Endometrium (tissue), 2 donors: ENCODE measurements at regions not wholly inside any gene's neighbourhood (a gene's known extent, or its start where the extent isn't known, plus 50 kb on each side); places are given as distances from the start of the nearest gene placed in this dataset.

Source experiments
- FAIRE-seq: peaks from 2 replicates; lab custom pipeline; 2012; peaks lifted over from hg19 to GRCh38; lab: Jason Lieb, UNC
- donor health status: control.
- donor health status: control.

- no peak for FAIRE-seq
These were observed 143.2 kb upstream of the RET start for GRCh38 chr10:42933448-42934340.

GRCh38 chr10:42934351-42934811 lies 142.5 kb upstream of the RET start:
- FAIRE-seq: no peak

DNA sequence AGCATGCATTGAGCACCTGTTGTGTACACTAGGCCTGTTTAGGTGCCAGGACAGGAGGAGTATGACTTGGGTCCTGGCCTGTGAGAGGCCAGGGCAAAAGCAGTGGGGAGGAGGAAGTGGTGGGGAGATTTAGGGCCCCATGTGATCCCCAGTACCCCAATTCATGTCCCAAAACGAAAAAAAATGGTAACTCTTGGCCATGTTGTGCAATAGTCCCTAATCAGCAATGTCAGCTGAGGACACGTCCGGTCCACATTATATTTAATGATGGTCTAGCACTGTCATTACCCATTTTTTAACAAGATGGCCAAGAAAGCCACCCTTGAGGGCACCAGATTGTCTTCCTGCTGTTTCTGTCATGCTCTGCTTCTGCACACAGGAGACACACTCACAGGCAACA lies 142.0 kb upstream of the RET start:
- no peak for FAIRE-seq

DNA sequence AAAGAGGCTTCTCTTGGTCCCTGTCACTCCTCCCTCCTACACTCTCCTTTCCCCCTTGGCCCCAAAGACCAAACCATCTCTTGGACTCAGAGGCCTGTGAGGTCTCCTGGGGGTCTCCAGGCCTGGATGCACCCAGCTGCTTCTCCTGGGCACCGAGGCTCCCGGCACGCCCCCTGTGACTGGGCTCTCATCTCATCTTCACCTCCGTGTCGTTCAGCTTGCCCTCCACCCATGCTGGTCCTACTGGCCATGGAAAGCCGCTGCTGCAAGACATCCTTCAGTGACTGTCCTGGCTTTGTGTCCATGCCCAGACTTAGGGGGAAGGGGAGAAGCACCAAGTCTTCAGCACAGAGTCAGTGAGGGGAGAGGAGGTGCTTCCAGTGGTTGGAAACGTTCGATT lies 141.4 kb upstream of the RET start:
- FAIRE-seq: no peak

- no peak for FAIRE-seq
These were observed 140.3 kb upstream of the RET start for GRCh38 chr10:42936580-42936979.

DNA sequence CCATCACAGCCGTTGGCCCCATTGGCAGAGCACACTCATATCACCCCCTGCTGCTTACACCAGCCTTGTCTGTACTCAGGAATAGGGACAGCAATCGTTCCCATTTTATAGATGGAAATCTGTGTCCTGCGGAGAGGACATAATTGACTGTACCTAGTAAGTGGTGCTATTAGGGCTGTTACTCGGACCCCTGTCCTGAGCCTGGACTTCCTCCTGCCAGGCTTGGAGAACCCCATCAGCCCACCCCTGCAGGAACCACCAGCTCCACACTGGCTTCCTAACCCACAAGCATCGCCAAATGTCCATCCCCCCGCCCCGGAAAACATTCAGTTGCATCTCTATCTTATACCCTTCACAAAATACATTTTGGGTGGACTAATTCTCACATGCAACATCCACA lies 139.8 kb upstream of the RET start:
- FAIRE-seq: no peak

DNA sequence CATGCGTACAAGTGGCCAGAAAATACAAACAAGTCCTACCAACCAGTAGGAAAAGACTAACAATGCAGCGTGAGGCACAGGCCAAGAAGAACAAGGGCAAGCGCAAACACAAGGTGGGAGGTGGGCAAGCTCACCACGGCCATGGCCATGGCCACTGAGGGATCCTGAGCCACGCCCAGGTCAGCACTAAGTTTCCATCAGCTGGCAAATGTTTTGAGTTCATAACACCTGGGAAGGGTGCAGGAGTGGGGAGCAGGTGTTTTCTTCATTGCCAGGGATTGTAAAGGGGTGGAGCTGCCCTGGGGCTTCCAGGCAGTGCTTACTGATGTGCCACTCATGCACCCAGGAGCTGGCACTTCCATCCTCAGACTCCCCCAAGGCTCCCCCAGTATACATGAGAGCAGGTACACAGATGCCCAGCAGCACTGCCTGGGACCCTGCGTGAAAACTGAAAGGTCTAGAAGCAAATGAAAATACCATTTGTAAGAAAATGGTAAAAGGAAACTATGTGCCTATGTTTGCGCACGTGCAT lies 139.2 kb upstream of the RET start:
- no peak for FAIRE-seq

DNA sequence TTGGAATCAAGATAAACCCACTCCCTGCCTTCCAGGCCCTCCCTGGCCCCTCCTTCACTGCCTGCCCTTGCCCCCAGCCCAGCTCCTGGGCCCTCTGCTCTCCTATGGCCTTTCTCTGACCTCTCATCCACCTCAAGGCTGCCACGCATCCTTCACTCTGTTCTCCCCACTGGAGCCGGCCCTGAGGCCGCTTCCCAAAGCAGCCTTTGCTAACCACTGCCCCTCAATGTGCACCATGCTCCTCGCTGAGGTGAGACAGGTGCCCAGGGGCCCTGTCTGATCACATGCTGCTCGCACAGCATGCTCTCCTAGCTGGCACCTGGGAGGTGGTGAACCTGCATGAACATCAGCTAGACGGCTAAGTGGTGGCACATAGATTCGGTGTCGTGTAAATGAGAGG lies 138.5 kb upstream of the RET start:
- FAIRE-seq: no peak

GRCh38 chr10:42939237-42939636 lies 137.6 kb upstream of the RET start:
- no peak for FAIRE-seq

- no peak for FAIRE-seq
These were observed 137.0 kb upstream of the RET start for GRCh38 chr10:42939685-42940366.

DNA sequence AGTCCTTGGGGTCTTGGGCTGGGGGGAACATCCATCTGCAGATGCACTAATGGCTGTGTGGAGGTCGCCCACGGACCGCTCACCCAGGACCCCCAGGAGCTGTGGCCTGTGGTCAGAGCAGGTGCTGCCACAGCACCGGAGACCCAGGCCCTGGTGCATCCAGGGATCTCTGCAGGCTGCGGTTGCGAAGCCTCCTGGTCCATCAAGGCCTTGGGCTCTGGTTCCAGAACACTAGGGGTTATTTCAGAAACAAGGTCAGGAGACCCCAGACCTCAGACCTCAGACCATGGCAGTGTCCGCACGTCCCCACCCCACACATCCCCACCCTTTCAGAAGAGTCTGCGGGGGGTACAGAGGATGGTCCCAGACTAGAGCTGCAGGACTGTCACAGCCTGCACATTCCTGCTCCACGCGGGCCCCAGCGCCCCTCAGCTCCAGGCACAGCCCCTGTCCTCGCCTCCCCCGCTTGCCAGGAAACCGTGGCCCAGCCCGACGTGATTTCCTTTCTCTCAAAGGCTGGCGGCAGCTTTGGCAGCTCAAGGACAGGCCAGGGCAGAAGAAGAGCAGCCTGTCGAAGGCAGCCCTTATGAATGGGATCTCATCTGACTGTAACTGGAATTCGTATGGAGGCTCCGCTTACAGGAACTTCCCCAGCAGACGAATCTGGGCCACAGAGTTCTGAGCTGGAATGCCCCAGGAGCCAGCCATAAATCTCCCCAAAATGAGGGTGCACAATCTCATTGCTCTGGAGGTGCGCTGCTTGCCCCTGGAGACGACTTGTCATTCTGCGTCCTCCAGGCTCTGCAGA lies 136.2 kb upstream of the RET start:
- no peak for FAIRE-seq

DNA sequence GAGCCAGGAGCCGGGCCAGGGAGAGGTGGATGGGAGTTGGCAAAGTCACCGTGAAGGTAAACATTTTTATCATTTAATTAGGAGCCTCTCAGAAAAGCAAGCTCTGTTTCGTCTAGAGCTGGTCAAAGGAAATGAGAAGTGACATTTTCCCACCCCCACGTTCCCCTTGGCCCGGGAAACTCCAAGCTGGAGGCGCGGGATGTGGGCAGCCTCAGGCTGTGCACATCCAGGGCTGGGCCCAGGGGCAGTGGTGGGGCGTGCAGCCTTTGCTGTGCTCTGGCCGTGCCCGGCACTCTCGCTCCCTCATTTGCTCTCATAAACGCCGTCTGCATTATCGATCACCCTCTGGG lies 135.6 kb upstream of the RET start:
- FAIRE-seq: no peak

GRCh38 chr10:42941790-42942189 lies 135.1 kb upstream of the RET start:
- no peak for FAIRE-seq

DNA sequence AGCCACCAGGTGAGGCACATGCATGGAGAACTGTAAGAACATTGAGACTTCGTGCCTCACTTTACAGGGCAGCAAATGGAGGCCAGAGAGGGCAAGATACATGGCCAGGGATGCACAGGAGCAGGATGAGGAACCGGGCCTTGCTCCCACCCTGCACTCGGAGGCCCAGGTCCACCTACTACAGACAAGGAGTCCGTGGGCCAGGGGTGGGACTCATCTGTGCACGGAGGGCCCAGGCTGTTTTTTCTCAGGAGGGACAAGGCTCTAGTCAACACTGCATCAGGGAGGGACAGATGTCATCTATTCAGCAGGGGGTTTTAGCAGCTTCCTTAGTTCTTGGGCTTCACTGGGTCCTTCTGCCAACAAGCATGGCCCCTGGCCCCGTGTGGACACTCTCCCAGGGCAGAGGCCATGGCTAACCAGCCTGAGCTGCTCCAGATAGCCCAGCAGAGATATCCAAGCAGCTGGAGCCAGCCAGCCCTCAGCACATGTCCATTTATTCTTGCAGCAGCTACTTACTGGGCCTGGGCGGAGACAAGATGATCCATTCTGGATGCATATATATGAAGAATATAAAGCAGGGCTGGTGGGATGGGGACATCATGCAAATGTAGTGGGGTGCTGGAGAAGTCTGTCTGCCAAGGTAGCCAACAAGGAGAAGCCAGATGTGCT lies 134.5 kb upstream of the RET start:
- no peak for FAIRE-seq

DNA sequence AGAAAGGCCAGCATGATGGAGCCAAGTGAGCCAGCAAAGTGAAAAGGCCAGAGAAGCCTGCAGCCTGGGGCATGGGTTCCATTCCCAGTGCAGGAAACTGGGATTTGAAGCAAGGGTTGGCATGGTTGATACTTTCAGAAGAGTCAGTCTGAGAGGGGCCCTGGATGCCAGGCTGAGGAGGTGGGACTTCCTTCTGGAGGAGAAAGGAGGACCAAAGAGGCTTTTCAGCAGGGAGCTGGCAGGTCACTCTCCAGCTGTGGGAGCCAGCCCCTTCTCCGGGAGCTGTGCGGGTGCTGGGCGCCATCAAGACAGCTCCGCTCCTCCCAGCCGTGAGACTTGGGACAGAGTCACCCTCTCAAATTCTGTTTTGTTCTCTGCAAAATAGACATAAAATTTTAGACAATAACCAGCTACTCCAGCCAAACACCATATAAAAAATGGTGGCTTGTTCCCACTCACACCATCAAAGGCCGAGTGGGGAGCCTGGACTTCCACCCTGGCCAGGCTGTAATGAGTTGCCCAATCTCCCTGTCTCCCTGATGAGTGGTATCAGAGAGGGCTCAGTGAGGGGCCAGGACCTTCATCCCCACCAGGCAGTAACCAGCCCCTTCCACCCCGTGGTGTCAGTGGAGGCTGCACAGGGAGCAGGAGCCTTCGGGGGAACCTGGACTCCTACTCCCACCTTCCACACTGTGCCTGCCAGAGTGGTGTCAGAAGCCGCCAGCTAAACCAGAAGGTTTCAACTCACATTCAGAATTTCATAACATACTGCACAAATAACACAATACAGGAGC lies 133.6 kb upstream of the RET start:
- no peak for FAIRE-seq

DNA sequence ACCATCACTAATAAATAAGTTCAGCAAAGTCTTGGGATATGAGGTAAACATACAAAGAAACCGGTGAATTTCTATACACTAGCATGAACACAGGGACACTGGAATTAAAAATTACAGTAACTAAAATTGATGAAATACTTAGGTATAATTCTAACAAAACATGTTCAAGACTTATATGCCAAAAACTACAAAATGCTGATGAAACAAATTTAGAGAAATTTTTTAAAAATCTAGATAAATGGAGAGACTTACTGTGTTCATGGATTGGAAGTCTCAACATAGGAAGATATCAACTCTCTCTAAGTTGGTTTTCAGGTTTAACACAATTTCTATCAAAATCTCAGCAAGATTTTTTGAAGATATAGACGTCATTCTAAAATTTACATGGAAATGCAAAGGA lies 128.8 kb upstream of the RET start:
- FAIRE-seq: no peak

DNA sequence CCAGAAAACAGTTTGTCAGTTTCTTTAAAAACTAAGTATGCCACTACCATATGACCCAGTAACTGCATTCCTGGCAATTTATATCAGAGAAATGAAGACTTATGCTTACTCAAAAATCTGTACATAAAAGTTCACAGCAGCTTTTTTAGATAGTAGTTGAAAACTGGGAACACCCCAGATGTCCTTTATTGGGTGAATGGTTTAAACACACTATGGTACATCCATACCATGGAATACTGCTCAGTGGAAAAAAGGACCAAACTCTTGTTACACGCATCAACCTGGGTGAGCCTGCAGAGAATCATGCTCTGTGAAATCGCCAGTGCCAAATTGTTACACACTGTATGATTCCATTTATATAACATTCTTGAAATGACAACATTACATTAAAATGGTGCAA lies 127.6 kb upstream of the RET start:
- no peak for FAIRE-seq

GRCh38 chr10:42950606-42951485 lies 126.0 kb upstream of the RET start:
- FAIRE-seq: no peak

DNA sequence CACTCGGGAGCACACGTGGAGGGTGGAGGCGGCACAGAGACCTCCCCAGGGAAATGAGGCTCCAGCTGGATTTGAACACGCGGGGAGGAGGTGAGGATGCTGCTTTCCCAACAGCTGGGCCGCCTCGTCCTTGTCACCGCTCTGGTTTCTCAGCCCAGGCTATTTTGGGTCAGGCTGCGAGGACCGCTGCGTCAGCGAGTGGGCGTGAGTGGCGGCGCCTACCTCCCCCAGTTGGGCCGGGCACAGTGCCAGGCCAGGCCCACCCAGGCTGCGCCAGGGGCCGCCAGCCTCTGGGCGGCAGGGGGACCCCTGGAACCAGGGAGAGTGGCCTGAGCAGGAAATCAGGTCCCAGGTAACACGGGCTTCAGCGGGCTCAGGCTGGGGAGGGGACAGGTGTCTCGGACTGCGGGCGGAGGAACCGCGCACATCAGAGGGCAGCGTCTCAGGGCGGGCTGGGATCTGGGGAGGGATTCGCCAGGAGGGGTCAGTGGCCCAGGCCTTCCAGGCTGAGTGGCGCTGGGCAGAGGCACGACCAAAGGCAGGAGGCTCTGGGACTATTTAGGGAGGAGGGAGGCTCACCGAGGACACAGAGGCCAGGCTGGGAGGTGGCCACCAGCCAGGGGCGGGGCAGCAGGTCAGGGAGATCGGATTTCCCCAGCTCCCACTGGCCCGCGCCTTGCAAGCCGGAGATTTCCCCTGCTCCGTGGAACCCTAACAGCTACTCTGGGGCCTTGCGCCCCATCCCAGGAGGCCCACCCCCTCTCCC lies 125.2 kb upstream of the RET start:
- no peak for FAIRE-seq
